ENCODE measurements at regions not wholly inside any gene's neighbourhood (a gene's known extent, or its start where the extent isn't known, plus 50 kb on each side); places are given as distances from the start of the nearest gene placed in this dataset.
A peak's percentile ranks its signal among the peaks of the same experiment; 100 is the strongest.

- DNase-seq (ENCODE audit: low read depth, low spot score): peak; percentile 53
Measured at GRCh38 chr1:235011599-235012435, 116.8 kb downstream of the TOMM20 start.

DNA sequence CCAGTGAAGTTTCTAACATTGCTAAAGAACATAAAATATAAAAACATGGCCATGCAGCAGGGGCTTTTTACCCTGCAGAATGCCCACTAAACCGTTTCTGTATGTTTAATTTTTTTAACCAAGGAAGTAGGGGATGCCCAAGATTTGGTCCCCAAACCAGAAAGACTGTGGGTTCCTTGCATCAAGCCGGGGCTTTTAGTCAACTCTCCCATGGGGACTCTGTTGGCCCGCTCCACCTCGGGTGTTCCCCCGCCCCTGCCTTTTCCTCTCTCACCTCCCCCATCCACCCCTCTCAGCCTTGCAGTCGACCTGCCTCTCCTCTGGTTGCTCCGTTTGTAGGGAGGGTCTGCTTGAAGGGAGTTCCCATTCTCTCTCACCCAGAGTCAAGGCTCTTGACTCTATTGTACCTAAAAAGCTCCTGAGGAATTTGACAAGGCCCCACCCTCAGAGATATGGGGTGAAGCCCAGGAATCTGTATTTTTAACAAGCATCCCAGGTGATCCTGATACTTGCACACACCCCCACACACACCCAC is 117.5 kb downstream of the TOMM20 start:
- no peak for DNase-seq (ENCODE audit: low read depth, low spot score)

- DNase-seq (ENCODE audit: low read depth, low spot score): no peak
Measured at GRCh38 chr1:235009561-235010306, 118.9 kb downstream of the TOMM20 start.

- no peak for DNase-seq (ENCODE audit: low read depth, low spot score)
Measured at GRCh38 chr1:235009074-235009473, 119.6 kb downstream of the TOMM20 start.

GRCh38 chr1:235008239-235008638 is 120.4 kb downstream of the TOMM20 start:
- no peak for DNase-seq (ENCODE audit: low read depth, low spot score)

GRCh38 chr1:235006816-235007215 is 121.8 kb downstream of the TOMM20 start:
- DNase-seq (ENCODE audit: low read depth, low spot score): no peak

DNA sequence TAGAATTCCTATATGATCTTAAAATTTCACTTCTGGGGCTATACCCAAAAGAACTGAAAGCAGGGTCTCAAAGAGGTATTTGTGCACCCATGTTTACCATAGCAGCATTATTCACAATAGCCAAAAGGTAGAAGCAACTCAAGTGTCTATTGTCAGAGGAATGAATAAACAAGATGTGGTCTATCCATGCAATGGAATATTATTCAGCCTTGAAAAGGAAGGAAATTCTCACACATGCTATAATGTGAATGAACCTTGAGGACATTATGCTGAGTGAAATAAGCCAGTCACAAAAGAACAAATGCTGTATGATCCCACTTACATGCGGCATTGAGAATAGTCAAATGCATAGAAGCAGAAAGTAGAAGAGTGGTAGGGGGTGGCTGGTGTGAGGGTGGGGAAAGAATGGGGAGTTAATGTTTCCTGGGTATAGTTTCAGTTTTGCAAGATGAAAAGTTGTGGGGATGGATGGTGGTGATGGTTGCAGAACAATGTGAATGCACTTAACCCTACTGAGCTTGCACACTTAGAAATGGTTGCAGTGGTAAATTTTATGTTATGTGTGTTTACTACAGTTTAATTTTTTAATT is 122.4 kb downstream of the TOMM20 start:
- DNase-seq (ENCODE audit: low read depth, low spot score): no peak

- no peak for DNase-seq (ENCODE audit: low read depth, low spot score)
Measured at GRCh38 chr1:235004840-235005391, 123.7 kb downstream of the TOMM20 start.

DNA sequence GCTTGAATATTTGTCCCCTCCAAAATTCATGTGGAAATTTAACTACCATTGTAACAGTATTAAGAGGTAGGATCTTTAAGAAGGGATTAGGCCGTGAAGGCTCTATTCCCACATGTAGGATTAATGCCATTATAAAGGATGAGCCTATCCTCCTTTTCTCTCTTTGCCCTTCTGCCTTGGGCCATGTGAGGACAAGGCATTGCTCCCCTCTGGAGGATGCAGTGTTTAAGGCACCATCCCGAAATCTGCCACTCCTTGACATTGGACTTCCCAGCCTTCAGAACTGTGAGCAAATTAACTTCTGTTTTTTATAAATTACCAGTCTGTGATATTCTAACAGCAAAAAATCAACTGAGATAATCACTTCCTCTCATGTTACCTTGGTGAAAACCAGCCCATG is 124.4 kb downstream of the TOMM20 start:
- no peak for DNase-seq (ENCODE audit: low read depth, low spot score)

DNA sequence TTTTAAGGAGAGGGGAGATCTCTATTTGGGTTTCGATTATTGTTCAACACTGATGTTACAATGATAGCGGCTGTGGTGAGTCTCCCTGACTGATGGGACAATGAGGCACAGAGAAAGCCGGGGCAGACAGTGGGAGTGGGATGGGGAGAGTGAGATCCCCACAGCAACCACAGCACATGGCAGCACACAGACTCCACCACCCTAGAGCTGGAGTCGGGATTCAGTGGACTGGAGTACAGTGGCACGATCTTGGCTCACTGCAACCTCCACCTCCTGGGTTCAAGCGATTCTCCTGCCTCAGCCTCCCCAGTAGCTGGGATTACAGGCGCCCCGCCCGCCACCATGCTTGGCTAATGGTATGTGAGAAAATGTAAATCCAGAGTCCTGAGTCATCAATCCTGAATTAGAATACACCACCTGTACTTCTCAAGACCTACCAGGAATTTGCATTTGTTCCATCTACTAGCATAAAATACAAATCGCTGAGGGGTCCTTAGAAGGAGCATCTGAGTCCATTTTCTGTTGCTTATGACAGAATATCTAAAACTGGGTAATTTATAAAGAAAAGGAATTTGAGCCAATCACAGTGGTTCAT is 125.8 kb downstream of the TOMM20 start:
- no peak for DNase-seq (ENCODE audit: low read depth, low spot score)

DNA sequence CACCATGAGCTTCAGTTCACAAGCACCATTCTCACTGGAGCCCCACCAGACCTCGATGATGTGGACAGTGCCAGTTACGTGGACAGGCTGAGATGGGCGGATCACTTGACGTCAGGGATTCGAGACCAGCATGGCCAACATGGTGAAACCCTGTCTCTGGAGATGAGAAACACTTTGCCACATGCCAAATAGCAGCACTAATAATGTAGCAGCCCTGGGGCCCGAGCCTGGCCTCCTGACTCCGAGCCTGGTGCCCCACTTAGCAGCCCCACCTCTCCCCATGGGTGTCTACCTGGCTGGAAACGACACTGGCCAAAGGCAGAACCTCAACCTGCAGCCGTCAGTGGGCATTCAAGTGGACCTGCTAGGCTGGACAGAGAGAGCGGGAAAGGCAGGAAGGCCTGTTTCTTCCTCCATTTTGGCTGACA is 129.1 kb downstream of the TOMM20 start:
- no peak for DNase-seq (ENCODE audit: low read depth, low spot score)

- DNase-seq (ENCODE audit: low read depth, low spot score): no peak
Measured at GRCh38 chr1:234997896-234998741, 130.5 kb downstream of the TOMM20 start.

GRCh38 chr1:234997201-234997895 is 131.3 kb downstream of the TOMM20 start:
- peak; percentile 100 for DNase-seq (ENCODE audit: low read depth, low spot score)

DNA sequence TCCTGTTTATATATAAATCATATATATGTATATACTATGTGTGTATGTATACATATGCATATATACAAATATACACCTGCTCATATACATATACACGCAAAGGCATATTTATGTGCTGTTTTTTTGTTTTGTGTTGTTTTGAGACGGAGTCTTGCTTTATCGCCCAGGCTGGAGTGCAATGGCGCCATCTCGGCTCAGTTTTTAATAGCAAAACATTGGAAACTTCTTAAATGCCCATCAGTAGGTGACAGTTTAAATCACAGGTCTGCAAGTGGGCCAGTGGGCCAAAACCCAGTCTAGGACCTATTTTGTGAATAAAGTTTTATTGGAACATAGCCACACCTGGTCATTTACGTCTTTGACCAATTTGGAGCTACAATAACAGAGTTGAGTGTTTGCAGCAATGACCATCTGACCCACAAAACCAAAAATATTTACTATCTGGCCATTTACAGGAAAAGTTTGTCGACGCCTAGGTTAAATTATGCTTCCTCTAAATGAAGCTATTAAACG is 132.3 kb downstream of the TOMM20 start:
- DNase-seq (ENCODE audit: low read depth, low spot score): no peak

DNA sequence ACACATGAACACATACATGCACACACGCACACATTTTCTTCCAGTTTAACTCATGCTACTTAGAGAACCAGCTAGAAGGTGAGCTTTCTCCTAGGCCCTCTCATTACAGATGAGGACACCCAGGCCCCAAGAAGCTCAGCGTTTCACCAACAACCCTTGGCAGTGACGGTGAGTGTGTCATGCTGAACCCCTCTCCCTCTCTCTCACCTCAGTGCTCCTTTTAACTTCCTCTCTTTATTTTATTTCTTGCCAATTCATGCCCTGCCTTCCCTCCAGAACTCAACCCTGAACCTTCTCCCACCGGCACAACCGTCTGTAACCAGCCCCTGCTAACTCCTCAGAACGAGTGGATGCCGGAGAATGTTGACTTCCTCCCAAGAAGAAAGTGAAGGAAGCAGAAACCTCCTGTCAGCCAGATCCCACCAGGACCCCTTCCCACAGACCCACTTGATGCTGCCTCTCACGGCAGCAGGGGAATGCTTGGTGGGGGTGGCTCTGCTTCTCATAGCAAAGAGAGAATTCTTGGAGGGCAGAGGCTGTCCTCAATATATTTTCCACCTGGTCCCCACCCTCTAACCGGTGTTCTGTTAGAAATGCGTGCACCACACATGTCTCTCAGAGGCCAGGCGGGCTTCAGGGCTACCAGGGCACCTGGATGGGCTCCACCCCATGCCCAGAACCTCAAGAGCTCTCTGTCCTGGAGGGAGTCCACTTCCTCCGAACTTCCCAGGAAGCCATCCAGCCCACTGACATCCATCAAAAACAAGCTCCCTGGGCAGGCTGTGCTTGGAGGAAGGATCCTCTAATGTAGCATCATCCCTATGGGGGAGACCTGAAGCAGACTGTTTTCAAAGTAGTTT is 134.0 kb downstream of the TOMM20 start:
- no peak for DNase-seq (ENCODE audit: low read depth, low spot score)

GRCh38 chr1:234992065-234992464 is 136.6 kb downstream of the TOMM20 start:
- no peak for DNase-seq (ENCODE audit: low read depth, low spot score)

DNA sequence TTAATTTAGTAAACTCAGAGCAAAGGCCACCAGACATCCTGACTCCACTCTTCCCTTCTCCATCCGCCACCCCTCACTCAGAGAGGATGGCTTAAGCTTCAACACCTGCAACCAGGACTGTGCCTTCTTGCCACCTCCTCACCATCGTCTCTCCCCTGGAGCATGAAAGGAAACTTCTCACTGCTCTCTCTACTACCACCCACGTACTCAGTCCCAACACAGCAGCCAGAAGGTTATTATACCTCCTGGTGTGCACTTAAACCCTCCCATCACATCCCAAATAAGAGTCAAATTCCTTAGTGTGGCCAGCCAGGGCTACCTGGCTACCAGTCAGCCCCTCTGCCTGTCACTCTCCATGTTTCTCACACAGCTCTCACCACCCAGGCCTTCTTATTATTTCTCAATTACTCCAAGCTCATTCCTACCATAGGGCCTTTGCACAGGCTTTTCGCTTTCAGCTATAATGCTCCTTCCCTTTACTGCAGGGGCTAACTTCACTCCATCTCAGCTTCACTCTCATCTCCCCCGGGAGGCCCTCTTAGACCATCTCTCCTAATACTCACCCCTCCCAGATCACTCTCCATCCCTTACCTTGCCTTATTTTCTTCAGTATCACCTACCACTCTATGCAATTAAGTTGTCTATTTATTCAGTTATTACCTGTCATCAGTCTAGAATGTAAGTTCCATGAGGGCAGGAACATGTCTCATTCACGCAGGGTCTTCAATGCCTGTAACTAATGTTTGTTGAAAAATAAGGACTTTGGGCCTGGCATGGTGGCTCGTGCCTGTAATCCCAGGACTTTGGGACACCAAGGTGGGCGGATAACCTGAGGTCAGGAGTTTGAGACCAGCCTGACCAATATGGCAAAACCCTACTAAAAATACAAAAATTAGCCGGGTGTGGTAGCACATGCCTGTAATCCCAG is 137.5 kb downstream of the TOMM20 start:
- no peak for DNase-seq (ENCODE audit: low read depth, low spot score)

- DNase-seq (ENCODE audit: low read depth, low spot score): no peak
Measured at GRCh38 chr1:234990328-234990675, 138.3 kb downstream of the TOMM20 start.

Data from smooth muscle cell of the brain vasculature (primary cell).